Fibroblast of mammary gland (primary cell): ENCODE measurements at regions not wholly inside any gene's neighbourhood (a gene's known extent, or its start where the extent isn't known, plus 50 kb on each side); places are given as distances from the start of the nearest gene placed in this dataset.
"Not testable (repeated sequence)": the region's sequence is repeated elsewhere in the genome, so short reads cannot be mapped to it uniquely, and the experiment has no call there.

Experiments
- DNase-seq: peaks from one replicate; pipeline ENCODE4 v3.0.0-alpha.2; 2010; ENCODE audit warnings: low read depth
- H3K4me3 ChIP-seq: 2 replicates; pipeline ENCODE4 v1.5.1; 2011; ENCODE audit warnings: low read depth, mild to moderate bottlenecking, low read length, moderate library complexity; ENCODE audit not compliant: control insufficient read depth
- TF ChIP-seq, protein P1 (sequence below): conservative IDR thresholded peaks from 2 replicates; pipeline ENCODE4 v1.5.1; 2011; ENCODE audit warnings: low read depth, low read length, inconsistent platforms; ENCODE audit not compliant: control insufficient read depth, insufficient read depth

DNA sequence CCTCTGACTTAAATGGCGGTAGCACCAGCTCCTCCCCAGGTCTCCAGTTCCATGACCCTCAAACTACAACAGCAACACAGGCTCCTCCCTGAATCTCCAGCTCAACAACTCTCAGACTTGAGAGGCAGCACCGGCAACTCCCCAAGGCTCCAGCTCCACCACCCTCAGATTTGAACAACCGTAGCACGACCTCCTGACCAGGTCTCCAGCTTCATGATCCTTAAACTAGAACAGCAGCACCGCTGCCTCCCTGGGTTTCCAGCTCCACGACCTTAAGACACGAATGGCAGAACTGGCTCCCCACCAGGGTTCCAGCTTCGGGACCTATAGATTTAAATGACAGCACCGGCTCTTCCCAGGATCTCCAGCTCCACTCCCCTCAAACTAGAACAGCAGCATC is 325.8 kb downstream of the PREX1 start:
- DNase-seq, result no peak
- TF ChIP-seq, protein P1, sequence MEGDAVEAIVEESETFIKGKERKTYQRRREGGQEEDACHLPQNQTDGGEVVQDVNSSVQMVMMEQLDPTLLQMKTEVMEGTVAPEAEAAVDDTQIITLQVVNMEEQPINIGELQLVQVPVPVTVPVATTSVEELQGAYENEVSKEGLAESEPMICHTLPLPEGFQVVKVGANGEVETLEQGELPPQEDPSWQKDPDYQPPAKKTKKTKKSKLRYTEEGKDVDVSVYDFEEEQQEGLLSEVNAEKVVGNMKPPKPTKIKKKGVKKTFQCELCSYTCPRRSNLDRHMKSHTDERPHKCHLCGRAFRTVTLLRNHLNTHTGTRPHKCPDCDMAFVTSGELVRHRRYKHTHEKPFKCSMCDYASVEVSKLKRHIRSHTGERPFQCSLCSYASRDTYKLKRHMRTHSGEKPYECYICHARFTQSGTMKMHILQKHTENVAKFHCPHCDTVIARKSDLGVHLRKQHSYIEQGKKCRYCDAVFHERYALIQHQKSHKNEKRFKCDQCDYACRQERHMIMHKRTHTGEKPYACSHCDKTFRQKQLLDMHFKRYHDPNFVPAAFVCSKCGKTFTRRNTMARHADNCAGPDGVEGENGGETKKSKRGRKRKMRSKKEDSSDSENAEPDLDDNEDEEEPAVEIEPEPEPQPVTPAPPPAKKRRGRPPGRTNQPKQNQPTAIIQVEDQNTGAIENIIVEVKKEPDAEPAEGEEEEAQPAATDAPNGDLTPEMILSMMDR, result no peak
- no peak overlapping the region for H3K4me3 ChIP-seq

DNA sequence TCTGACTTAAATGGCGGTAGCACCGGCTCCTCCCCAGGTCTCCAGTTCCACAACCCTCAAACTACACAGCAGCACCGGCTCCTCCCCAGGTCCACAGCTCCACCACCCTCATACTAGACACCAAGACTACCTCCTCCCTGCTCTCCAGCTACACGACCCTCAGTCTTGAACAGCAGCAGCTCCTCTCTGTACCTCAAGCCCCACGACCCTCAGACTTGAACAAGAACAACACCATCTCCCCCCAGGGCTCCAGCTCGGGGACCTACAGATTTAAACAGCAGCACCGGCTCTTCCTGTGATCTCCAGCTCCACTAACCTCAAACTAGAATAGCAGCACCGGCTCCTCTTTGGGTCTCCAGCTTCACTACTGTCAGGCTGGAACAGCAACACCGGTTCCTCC is 326.9 kb downstream of the PREX1 start:
- H3K4me3 ChIP-seq, DNase-seq: not testable (repeated sequence)

DNA sequence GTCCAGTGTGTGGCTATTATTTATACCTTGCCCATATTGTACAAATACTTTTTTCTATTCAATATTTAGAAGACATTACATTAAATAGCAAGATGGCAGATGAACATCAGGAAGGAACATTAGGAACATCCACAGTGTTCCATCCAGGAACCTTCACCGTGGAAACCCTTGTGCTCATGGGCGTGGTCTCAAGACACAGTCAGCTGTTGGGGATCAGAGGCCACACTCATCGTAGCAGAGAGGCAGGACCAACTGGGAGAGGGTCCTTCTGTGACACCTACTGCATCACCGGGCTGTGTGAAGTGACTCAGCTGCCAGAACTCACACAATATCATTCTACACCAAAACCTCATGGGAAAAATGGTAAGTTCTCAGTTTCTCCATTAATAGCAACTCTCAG is 328.9 kb downstream of the PREX1 start:
- not testable (repeated sequence) for DNase-seq, H3K4me3 ChIP-seq

DNA sequence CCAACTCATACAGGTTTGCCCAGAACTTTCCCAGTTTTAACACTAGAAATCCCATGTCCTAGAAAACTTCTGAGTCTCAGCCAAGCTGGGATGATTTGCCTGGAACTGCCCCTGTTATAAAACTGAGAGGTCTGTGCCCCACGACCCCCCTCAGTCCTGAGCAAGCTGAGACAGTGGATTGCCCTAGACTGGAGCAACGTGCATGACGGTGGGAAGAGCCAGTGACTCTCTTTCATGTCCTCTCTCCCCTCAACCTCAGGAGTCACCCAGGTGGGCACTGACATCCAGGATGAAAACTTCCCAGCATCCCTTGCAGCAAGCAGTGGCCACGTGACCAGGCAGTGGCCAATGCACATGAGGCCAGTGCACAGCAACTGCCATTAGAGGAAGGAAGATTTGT is 329.7 kb downstream of the PREX1 start:
- DNase-seq, H3K4me3 ChIP-seq: not testable (repeated sequence)

DNA sequence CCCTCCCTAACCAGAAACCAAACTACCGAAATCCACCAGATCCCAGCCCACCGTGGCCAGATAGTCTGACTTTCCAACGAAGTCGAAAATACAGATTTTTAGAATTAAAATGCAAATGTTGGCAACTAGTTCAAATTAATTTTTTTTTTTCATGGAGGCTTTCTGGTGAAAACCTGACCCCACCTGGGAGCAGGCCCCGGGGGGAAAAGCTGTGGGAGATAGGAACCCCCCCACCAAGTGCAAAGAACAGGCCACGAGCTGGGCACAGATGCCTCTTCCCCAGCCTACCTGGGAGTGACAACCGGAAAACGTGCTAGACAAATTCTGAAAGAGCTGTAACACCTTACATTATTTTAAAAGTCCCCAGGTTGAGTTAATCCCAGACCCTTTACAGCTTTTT is 333.8 kb downstream of the PREX1 start:
- TF ChIP-seq, protein P1, result no peak
- H3K4me3 ChIP-seq, result no peak overlapping the region
- DNase-seq, result no peak

DNA sequence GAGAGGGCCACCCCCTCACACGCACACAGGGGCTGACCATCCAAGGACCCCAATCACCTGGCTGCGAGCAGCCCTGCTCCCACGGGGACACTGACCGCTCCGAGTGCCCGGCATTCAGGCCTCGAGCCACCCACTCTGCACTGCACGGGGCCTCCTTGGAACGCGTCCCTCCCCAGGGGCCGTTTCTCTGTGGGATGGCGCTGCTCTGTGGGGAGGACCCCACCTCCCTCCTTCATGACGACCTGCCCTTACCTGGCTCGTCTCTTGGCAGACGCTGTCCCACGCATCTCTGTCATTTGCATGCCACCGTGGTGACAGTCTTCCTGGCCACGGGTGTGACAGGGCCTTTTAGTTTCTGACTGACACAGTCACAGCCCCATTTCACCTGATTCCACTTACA is 334.5 kb downstream of the PREX1 start:
- DNase-seq, H3K4me3 ChIP-seq: not testable (repeated sequence)

DNA sequence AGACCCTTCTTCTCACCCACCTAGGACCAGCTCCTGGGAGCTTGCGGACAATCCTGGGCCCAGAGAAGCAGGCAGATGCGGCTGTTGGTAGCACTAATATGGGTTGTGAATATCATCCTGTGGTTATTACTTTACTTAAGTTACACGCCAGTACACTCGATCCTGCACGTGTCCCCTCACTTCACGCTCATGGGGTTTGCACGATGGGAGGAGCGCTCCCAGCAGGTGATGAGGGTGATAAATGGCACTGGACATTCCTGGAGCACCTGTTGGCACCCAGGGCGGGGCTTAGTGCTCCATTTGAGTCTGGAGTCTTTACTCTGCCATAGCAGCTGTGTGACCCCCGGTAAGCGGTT is 335.1 kb downstream of the PREX1 start:
- TF ChIP-seq, protein P1, result no peak
- DNase-seq, result no peak
- H3K4me3 ChIP-seq, result no peak overlapping the region

DNA sequence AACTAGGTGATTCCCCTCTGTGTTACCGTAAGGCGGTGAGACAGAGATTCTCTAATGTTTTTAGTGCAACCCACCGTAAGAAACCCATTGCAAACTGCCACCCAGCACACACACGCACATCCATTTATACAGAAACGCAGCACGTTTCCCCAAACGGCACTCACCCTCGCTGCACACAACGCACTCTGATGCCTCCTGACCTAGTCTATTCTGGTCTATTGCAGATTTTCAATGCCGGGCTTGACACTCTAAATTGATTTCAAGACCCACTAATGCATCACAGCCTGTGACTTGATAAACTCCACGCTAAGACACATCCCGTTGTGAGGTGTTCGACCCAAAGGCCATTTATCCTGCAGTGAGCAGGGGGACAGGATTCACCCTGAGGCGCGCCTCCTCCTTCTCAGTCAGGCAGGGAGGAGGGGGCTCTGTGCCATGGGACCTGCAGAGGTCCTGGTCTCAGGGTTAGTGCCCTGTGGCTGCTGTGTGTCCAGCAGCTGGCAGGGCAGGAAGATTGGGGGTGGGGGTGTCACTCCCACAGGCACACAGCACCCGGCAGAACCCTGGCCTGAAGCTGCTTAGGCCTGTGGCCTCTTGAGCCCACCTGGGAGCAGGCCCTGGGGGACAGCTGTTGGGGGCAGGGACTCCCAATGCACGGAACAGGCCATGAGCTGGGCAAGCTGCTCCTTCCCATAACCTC is 335.6 kb downstream of the PREX1 start:
- H3K4me3 ChIP-seq, result no peak overlapping the region
- TF ChIP-seq, protein P1, result no peak
- no peak for DNase-seq

DNA sequence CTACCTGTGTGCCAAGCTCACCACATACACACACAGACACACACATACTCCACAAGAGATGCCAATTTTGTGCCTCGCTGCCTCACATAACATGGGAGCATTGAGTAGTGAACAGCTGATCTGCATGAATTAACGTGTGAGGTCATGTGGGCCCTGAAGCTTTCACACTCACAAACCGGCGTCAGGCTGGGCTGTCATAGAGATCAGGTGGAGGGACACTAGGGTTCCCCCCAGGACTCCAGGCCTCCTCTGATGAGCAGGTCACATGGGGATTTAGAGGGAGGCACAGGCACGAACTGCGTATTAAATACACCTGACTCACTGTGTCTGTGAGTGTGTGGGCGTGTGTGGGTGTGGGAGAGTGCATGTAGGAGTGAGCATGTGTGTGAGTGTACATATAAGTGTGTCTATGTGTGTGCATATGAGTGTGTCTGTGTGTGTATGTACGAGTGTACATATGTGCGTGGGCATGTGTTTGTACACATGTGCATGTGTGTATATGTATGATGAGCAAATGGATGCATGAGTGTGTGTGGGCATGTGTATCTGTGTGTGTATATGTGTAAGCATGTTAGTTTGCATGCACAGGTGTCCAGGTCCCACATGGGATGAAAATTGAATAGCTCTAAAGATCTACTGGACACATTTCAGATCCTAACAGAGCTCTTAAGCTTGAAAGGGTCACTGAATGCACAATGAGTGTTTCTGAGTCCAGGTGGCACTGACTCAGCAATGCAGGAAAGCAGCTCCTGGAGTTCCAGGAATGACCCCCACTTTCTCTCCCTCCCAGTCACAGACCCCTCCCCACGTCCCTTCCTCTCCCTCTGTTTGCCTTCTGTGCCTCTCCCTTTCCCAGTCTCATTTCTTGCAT is 336.6 kb downstream of the PREX1 start:
- DNase-seq, result no peak
- TF ChIP-seq, protein P1, result no peak
- no peak overlapping the region for H3K4me3 ChIP-seq

DNA sequence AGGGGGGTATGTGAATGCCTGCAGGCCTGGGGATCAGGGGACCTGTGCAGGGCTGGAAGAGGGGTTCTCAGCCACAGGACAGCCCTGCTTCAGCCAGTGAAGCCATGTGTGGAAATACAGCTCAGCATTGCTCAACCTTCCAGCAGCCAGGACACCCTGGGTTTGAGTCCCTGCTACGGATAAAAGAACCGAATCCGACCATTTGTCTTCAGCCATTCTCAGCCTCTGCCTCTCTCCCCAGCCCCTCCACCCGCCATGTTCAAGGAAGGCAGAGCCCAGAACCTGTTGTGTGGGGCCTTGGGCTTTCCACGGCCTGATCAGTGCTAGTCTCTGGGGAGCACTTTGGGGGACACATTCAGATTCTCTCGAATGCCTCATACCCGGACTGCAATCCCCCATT is 337.5 kb downstream of the PREX1 start:
- not testable (repeated sequence) for H3K4me3 ChIP-seq

More for the DNA sequence above, 337.5 kb downstream of the PREX1 start:
- DNase-seq, result not testable (repeated sequence)
